ENCODE measurements at regions not wholly inside any gene's neighbourhood (a gene's known extent, or its start where the extent isn't known, plus 50 kb on each side); places are given as distances from the start of the nearest gene placed in this dataset.

- no peak for DNase-seq (ENCODE audit: low read depth)
Observed at GRCh38 chr10:4080225-4080805, 295.3 kb upstream of the KLF6 start.

DNA sequence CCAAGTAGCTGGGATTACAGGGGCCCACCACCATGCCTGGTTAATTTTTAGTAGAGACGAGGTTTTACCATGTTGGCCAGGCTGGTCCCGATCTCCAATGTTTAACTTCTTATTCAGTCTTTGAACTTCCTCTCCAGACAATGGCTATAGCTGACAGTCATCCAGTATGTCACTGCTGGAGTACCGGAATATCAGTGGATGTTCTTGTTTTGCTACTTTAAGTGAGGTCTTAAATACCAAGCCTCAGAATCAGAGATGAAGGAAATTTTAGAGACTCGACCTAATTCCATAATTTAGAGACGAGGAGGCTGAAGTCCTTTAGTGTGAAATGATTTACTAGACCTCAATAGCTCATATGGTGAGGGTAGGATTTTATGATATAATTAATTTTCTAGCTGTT, 294.8 kb upstream of the KLF6 start:
- no peak for DNase-seq (ENCODE audit: low read depth)

DNA sequence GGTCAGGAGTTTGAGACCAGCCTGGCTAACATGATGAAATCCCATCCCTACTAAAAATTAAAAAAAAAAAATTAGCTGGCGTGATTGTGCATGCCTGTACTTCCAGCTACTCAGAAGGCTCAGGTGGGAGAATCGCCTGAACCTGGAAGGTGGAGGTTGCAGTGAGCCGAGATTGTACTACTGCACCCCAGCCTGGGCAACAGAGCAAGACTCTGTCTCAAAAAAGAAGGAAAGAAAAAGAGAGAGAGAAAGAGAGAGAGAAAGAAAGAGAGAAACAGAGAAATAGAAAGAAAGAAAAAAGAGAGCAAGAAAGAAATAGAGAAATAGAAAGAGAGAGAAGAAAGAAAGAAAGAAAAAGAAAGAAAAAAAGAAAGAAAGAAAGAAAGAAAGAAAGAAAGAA, 292.8 kb upstream of the KLF6 start:
- no peak for DNase-seq (ENCODE audit: low read depth)

DNA sequence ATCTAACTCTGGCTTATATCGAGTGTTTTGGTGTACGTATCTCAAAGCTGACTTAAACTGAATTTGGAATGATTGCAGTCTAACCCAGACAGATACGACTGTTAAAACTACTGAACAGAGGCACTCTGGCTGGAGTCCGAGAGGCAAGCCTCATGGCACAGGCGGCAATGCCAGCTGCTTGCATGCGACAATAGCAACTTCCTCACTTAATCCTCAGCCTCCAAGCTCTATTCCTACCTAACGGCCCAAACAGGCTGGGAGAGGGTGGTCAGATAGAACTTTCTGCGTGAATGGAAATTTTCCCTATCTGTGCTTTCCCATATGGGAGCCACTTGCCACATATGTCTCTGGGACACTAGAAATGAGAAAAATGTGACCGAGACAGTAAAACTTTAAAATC, 292.0 kb upstream of the KLF6 start:
- DNase-seq (ENCODE audit: low read depth), result no peak

DNA sequence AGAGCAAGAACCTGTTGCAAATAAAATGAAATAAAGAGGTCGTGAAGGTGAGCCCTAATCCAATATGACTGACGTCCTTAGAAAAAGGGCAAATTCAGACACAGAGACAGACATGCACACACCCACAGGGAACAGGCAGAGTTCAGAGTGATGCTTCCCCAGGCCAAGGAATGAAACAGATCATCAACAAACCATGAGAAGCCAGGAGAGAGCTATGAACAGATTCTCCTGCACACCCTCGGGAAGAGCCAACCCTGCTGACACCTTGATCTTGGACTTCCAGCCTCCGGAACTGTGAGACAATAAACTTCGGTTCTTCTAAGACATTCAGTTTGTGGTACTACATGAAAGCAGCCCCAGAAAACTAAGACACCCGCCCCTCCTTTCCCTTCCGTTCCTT, 290.4 kb upstream of the KLF6 start:
- DNase-seq (ENCODE audit: low read depth), result no peak

DNA sequence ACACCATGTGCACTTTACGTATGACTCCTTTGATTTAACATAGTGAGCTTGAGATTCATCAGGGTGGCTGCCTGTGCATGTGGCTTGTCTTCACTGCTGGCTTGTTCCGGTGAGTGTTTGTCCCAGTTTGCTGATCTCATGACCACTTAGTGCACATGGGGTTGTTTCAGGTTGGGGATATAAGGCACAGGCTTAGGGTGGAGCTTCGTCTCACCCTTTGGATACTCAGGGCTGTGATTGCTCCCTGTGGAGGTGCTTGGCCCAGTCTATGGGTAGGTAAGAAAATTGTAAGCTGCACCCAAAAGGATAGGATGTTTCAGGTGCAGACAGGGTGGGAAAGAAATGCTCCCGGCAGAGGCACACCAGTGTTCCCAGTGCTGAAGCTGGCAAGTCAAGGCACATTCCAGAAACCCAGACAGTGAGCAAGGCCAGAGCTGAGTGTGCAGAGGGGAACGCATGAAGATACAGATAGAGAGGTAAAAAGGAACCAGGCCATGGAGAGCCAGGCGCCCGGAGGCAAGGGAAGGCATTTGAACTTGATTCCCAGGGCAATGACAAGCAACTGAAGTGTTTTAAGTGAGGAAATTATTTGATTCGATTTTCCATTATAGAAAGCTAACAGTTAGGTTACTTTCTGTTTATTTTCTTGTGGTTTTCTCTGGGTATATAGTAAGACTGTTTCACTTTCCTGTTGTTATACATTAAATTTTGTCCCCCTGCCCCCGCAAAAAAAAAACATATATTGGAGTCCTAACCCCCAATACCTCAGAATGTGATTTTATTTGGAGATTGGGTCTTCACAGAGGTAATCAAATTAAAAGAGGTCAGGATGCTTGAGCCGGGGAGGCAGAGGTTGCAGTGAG, 289.8 kb upstream of the KLF6 start:
- peak; percentile 49 for DNase-seq (ENCODE audit: low read depth)

GRCh38 chr10:4073912-4074311, 288.9 kb upstream of the KLF6 start:
- peak; percentile 76 for DNase-seq (ENCODE audit: low read depth)

DNA sequence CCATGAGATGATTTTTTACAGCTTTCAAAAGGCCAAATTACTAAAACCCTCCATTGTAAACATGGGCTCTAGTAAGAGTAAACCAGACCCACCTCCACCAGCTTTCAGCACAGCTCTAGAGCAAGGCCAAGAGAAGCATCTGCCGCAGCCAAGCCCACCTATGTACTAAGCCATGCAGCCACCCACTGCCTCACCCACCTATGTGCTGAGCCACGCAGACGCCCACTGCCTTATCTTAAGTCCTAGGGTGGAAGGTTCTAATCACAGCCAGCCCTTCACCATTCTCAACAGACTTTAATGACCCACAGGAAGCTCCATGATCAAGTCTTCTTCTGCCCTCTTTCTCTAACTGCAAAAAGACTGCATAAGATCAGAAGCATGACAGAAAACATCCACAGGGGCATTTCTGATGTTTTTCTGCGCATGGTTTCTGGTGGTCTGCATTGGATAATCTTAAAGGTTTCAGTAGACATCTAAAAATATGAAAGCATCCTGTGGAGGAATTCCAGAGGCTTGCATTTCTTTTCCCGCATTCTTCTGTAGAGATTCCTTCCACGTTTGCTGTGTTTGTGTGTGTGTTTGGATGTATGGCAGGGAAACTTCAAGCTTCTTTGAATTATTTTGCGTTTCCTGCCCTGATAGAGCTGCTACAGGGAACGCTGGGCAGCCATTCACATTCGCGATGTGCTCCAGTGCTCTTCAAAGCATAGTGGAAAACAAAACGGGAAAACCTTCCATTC, 286.1 kb upstream of the KLF6 start:
- no peak for DNase-seq (ENCODE audit: low read depth)

DNA sequence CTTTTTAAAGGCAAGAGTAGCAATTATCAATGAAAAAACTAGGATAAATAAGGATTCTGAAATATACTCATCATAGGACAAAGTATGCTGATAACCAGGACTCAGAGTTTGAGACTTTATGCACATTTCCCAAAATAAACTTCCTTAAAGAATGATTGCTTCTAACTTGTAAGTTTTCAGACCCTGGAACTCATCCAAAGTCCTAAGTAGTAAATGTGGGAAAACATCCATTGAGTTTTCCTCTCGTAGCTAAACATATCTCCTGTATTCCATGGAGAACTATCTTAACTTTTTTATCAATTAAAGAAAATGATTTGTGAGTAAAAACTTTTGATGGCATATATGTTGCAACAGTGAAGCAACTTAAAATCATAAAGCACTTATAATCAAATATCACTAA, 285.2 kb upstream of the KLF6 start:
- DNase-seq (ENCODE audit: low read depth), result no peak

DNA sequence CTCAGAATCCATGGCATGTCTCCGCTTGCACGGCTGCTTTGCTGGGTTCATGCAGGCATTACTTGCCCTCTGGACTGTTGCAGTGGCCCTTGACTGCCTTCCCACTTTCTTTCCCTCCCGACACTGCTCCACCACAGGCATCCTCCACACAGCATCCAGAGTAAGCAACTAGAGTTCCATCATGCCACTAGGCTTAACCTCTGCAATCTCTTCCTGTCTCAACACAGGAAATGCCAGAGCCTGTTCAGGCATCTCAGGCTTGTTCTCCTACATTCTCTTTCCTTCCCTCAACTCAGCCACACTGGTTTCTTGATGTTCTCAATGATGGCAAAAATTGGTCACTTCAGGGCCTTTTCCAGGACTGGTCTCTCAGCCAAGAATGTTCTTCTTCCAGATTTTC, 284.5 kb upstream of the KLF6 start:
- peak; percentile 41 for DNase-seq (ENCODE audit: low read depth)

DNA sequence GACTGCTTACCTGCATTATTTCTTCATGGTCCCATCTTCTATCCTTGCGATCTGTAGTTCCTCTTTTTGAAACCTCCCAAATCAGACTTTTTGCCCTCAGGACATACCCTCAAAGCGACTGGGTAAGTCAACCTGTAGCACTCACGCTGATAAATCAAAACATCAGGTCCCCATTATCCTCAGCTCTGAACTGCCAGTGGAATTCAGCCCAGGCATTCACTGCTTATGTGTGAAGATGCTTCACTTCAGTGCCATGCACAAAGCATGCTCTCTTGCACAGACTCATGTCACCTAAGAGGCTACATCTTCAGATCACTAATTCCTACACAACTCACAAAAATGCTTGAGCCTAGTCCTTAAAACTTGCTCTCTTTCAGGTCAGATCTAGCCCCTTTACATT, 283.6 kb upstream of the KLF6 start:
- no peak for DNase-seq (ENCODE audit: low read depth)

- DNase-seq (ENCODE audit: low read depth), result peak; percentile 81
Observed at GRCh38 chr10:4067931-4068561, 283.0 kb upstream of the KLF6 start.

DNA sequence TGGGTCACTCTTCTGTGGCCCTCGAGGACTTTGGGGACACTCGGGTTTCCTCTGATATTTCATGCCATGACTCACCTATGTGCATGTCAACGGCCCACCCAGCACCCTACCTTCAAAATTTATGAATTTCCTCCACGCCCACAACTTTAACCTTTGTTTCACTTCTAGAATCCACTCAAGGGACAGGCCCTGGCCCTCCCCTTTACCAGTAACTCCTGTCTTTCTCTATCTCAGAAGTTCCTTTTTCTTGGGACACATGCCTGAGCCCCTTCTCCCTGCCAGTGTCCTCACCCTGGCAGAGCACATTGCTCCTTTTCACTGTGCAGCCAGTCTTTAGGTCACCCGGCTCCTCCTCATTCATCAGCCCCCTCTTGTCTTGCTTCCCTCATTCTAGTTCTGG, 282.5 kb upstream of the KLF6 start:
- no peak for DNase-seq (ENCODE audit: low read depth)

DNA sequence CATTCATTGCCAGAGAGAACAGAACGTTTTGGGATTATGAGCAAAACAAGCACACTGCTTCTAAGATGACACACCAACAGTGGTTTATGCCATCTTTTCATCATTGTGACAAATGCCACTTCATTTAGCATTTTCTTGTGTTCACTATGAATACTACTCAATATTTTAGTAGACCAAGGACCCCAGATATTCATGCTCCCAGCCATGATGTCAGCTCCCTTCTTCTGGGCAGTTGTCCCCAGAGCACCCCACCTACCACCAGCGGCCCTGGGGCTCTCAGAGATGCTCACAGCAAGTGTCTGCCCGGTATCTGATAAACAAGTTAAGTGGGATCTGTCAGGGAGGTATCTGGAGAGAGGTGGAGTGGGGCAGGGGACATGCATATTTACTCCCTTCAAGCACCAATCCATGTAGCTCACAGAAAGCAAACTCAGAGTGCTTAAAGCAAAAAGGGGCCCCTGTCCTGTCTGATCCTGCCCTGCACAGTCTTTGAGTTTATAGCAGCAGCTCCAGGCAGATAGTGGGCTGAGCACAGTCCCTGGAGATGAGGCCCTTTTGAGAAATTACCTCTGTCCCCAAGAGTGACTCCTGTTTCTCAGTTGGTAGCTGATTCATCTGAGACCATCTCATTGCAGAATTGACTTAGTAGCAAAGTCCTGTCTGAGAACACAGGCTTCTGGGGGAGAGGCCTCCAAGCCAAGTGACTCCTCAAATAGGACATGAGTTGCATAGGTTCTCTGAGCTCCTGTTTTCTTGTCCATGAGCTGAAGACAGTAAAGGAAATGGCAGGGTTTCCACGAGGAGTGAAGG, 281.8 kb upstream of the KLF6 start:
- no peak for DNase-seq (ENCODE audit: low read depth)

DNA sequence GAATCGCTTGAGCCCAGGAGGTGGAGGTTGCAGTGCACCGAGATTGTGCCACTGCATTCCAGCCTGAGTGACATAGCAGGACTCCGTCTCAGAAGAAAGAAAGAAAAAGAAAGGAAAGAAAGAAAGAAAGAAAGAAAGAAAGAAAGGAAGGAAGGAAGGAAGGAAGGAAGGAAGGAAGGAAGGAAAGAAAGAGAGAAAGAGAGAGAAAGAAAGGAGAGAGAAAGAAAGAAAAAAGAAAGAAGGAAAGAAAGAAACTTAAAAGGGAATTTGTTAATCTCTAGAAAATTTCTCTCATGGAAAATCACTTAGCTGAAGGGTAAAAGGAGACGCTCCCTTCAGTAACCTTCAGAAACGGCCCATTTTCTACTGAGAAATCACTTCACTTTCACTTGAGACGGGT, 279.5 kb upstream of the KLF6 start:
- no peak for DNase-seq (ENCODE audit: low read depth)

DNA sequence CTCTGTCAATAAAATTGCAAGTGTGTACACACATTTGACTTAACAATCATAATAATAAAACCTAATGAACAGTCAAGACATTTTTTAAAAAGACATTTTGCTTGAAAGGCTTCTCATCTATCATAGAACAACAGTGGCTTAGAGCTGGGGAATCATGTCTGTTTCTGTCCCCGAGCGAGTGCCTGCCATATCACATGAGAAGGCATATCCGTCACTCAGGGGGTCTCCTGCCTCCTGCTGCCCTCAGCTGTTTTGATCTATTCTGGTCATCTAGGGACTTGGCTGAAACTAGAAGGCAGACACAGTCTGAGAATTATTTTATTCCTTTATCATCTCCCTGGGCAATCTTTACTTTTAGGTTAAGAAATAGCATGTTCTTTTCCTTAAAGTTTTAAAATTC, 278.7 kb upstream of the KLF6 start:
- no peak for DNase-seq (ENCODE audit: low read depth)

- DNase-seq (ENCODE audit: low read depth), result no peak
Observed at GRCh38 chr10:4062751-4063150, 277.7 kb upstream of the KLF6 start.

DNA sequence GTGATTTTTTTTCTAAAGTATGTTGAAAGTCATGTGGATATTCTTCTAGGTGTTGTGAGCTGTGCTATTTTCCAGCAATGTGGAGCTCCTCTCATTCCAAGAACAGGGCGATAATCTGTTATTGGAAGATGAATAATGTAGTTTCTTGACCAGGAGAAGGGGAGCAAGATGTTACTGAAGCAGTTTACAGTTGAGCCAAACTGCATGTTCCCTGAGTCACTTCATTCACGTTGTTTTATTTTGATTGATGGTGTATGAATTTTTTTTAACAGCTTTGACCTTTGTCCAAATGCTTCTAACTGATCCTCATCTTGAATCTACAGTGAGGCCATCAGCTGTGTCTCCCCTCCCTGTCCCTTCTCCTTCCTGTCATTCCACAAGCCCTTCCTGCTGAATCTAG, 277.1 kb upstream of the KLF6 start:
- DNase-seq (ENCODE audit: low read depth), result no peak

- DNase-seq (ENCODE audit: low read depth), result no peak
Observed at GRCh38 chr10:4061441-4061951, 276.5 kb upstream of the KLF6 start.

DNA sequence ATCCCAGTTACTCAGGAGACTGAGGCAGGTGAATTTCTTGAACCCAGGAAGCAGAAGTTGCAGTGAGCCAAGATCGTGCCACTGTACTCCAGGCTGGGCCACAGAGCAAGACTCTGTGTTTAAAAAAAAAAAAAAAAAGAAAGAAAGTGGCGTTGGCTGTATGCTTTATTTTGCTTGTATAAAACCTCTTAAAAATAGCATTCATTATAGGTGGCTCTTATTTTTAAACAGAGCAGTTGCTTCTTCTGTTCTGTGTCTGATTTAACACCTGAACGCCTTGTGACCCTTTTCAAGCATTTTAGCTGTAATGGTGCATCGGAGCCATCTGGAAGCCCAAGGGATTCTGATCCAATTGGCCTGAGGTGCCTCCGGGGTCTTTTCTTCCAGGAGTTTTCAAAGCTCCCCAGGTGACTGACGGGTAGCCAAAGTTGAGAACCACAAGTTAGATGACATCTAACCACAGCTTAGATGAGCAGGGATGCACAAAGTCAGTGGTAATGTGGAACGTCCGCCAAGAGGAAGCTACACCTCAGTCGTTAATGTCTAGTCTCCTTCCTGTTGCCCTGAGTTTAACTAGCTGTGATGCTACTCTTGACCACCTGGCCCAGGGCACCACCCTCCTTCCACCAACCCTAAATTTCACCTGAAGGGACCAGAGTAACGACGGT, 274.6 kb upstream of the KLF6 start:
- DNase-seq (ENCODE audit: low read depth), result peak; percentile 49

DNA sequence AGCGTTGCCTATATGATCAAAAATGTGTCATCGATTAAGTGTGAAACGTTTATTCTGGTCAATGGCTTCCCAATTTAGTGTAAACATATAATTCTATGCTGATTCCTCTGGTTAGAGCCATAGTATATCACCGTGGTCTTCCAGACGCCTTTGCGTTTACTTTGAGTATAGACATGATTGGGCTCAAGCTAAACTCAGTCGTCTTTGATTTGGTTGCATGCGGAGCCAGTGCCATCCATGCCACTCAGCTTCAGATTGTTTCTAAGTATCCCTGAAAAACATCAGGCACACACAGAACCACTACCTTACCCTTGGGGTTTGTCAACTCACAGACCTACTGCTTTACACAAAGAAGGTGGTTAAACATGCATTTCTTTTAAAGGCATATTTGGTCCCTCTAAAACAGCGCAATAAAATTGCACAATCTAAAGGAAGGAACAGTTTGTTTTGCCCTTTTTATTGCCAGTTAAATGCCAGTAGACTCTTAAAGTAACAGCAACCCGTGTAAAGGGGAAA, 273.6 kb upstream of the KLF6 start:
- no peak for DNase-seq (ENCODE audit: low read depth)
